Stimulated activated CD4-positive, alpha-beta T cell treated with anti-CD3 and anti-CD28 coated beads, Interleukin-12 subunit alpha, Interleukin-12 subunit beta, amount 100 ng/mL, for 24 hours (primary cell): ENCODE measurements at regions not wholly inside any gene's neighbourhood (a gene's known extent, or its start where the extent isn't known, plus 50 kb on each side); places are given as distances from the start of the nearest gene placed in this dataset.

ENCODE experiments used
- DNase-seq, 2 experiments: peaks; one replicate each; pipeline ENCODE4 v3.0.0-alpha.2; 2020; ENCODE audit warnings: low read depth in 2 of 2

- DNase-seq = no peak
These were observed 322.0 kb upstream of the SEMA3D start for GRCh38 chr7:85508642-85509410.

GRCh38 chr7:85498031-85498430 is 311.2 kb upstream of the SEMA3D start:
- DNase-seq = no peak

GRCh38 chr7:85489498-85489897 is 302.6 kb upstream of the SEMA3D start:
- DNase-seq = no peak

- DNase-seq = no peak
These were observed 301.6 kb upstream of the SEMA3D start for GRCh38 chr7:85488406-85488805.

- DNase-seq = no peak
These were observed 296.3 kb upstream of the SEMA3D start for GRCh38 chr7:85483177-85483576.

GRCh38 chr7:85480666-85481065 is 293.8 kb upstream of the SEMA3D start:
- DNase-seq = no peak

- DNase-seq = no peak
These were observed 293.2 kb upstream of the SEMA3D start for GRCh38 chr7:85479918-85480643.

- DNase-seq = no peak
These were observed 291.7 kb upstream of the SEMA3D start for GRCh38 chr7:85478530-85478929.

GRCh38 chr7:85475476-85475875 is 288.6 kb upstream of the SEMA3D start:
- no peak for DNase-seq

GRCh38 chr7:85475071-85475470 is 288.2 kb upstream of the SEMA3D start:
- no peak for DNase-seq

GRCh38 chr7:85474234-85474633 is 287.4 kb upstream of the SEMA3D start:
- DNase-seq = no peak

GRCh38 chr7:85471740-85472139 is 284.9 kb upstream of the SEMA3D start:
- no peak for DNase-seq

GRCh38 chr7:85471307-85471706 is 284.5 kb upstream of the SEMA3D start:
- no peak for DNase-seq

- DNase-seq = no peak
These were observed 282.7 kb upstream of the SEMA3D start for GRCh38 chr7:85469446-85470010.

- no peak for DNase-seq
These were observed 277.3 kb upstream of the SEMA3D start for GRCh38 chr7:85464042-85464651.

- no peak for DNase-seq
These were observed 275.8 kb upstream of the SEMA3D start for GRCh38 chr7:85462671-85463070.

- DNase-seq = no peak
These were observed 271.1 kb upstream of the SEMA3D start for GRCh38 chr7:85457911-85458310.

- DNase-seq = no peak
These were observed 269.4 kb upstream of the SEMA3D start for GRCh38 chr7:85456254-85456653.

GRCh38 chr7:85454904-85455303 is 268.0 kb upstream of the SEMA3D start:
- DNase-seq = no peak

GRCh38 chr7:85452674-85453073 is 265.8 kb upstream of the SEMA3D start:
- no peak for DNase-seq

- DNase-seq = no peak
These were observed 262.6 kb upstream of the SEMA3D start for GRCh38 chr7:85449478-85449877.

- DNase-seq = no peak
These were observed 260.1 kb upstream of the SEMA3D start for GRCh38 chr7:85447004-85447403.
